OCI-LY1 (cell line): ENCODE measurements at regions not wholly inside any gene's neighbourhood (a gene's known extent, or its start where the extent isn't known, plus 50 kb on each side); places are given as distances from the start of the nearest gene placed in this dataset.

Source experiments
- H2AFZ ChIP-seq: fragments of 200-600 bp; sonication (generic), shearing (Covaris generic); 2 replicates; pipeline ENCODE4 v1.6.0; 2014; ENCODE audit warnings: antibody characterized with exemption, mild to moderate bottlenecking, low read length
- H3F3A ChIP-seq: fragments of 200-600 bp; sonication (generic), shearing (Covaris generic); 2 replicates; pipeline ENCODE4 v1.6.0; 2014; ENCODE audit warnings: mild to moderate bottlenecking, antibody characterized with exemption, low read length, moderate library complexity; ENCODE audit not compliant: insufficient read depth
- H3K27ac ChIP-seq: fragments of 200-600 bp; sonication (generic); 2 replicates; pipeline ENCODE4 v1.5.1; 2014; ENCODE audit warnings: low read length, mixed run types, mild to moderate bottlenecking, low read depth; ENCODE audit not compliant: poor library complexity, severe bottlenecking
- H3K27me3 ChIP-seq: fragments of 200-600 bp; sonication (generic); 2 replicates; pipeline ENCODE4 v1.6.0; 2014; ENCODE audit warnings: antibody characterized with exemption, mild to moderate bottlenecking, low read length, moderate library complexity; ENCODE audit not compliant: insufficient read depth
- H3K36me3 ChIP-seq: fragments of 200-600 bp; sonication (generic); 2 replicates; pipeline ENCODE4 v1.6.1; 2014; ENCODE audit warnings: mild to moderate bottlenecking, antibody characterized with exemption, low read length, moderate library complexity, mixed read lengths; ENCODE audit not compliant: insufficient read depth
- H3K4me1 ChIP-seq: fragments of 200-600 bp; sonication (generic); 2 replicates; pipeline ENCODE4 v1.5.1; 2014; ENCODE audit warnings: mild to moderate bottlenecking, low read length, moderate library complexity; ENCODE audit not compliant: insufficient read depth, severe bottlenecking
- H3K4me2 ChIP-seq: fragments of 200-600 bp; sonication (generic), shearing (Covaris generic); 2 replicates; pipeline ENCODE4 v1.6.1; 2014; ENCODE audit warnings: low read length
- H3K4me3 ChIP-seq: fragments of 200-600 bp; sonication (generic); 2 replicates; pipeline ENCODE4 v1.5.1; 2014; ENCODE audit warnings: low read length, low read depth, mild to moderate bottlenecking, mixed read lengths; ENCODE audit not compliant: poor library complexity, severe bottlenecking
- H3K79me2 ChIP-seq: fragments of 200-600 bp; shearing (Covaris generic); 2 replicates; pipeline ENCODE4 v1.6.1; 2016; ENCODE audit warnings: mixed run types, low read length, mixed read lengths; ENCODE audit not compliant: insufficient read depth
- H3K9ac ChIP-seq: fragments of 200-600 bp; sonication (generic), shearing (Covaris generic); 2 replicates; pipeline ENCODE4 v1.6.1; 2014; ENCODE audit warnings: mild to moderate bottlenecking, low read length, mixed read lengths
- H3K9me2 ChIP-seq: fragments of 200-600 bp; sonication (generic), shearing (Covaris generic); 2 replicates; pipeline ENCODE4 v1.6.1; 2014; ENCODE audit warnings: low read depth, mild to moderate bottlenecking, low read length, mixed read lengths
- H3K9me3 ChIP-seq: fragments of 200-600 bp; shearing (Covaris generic); 2 replicates; pipeline ENCODE4 v1.6.1; 2014; ENCODE audit warnings: low read length, mixed read lengths
- H4K20me1 ChIP-seq: fragments of 200-600 bp; sonication (generic), shearing (Covaris generic); 2 replicates; pipeline ENCODE4 v1.6.0; 2016; ENCODE audit warnings: mild to moderate bottlenecking, low read length; ENCODE audit not compliant: insufficient read depth
- CTCF ChIP-seq: fragments of 200-600 bp; sonication (generic), shearing (Covaris generic); IDR thresholded peaks from 2 replicates; pipeline ENCODE4 v1.5.1; 2017; ENCODE audit warnings: mild to moderate bottlenecking, antibody characterized with exemption, low read length, moderate library complexity, mixed read lengths
- EZH2 ChIP-seq: fragments of 200-600 bp; sonication (generic), shearing (Covaris generic); IDR thresholded peaks from 2 replicates; pipeline ENCODE4 v1.8.0; 2017; ENCODE audit warnings: borderline replicate concordance, mixed run types, mild to moderate bottlenecking, antibody characterized with exemption, low read length, moderate library complexity, mixed read lengths

- H3K36me3 ChIP-seq: no peaks in the 10 kb centered on the region
- H2AFZ ChIP-seq: no peak overlapping the region
- H3K9me3 ChIP-seq: no peaks in the 10 kb centered on the region
- no peaks in the 10 kb centered on the region for H3K9me2 ChIP-seq
- no peaks in the 10 kb centered on the region for H3K27me3 ChIP-seq
- TF ChIP-seq EZH2 (no peak), CTCF (no peak)
- H3K4me3 ChIP-seq: no peak overlapping the region
- H3K4me2 ChIP-seq: no peak overlapping the region
- no peak overlapping the region for H3K27ac ChIP-seq
- no peak overlapping the region for H3K9ac ChIP-seq
- no peaks in the 10 kb centered on the region for H3F3A ChIP-seq
- H4K20me1 ChIP-seq: no peaks in the 10 kb centered on the region
- H3K79me2 ChIP-seq: no peaks in the 10 kb centered on the region
- H3K4me1 ChIP-seq: no peaks in the 10 kb centered on the region
Observed at GRCh38 chr9:78103971-78104433, 72.4 kb upstream of the GNAQ start.

DNA sequence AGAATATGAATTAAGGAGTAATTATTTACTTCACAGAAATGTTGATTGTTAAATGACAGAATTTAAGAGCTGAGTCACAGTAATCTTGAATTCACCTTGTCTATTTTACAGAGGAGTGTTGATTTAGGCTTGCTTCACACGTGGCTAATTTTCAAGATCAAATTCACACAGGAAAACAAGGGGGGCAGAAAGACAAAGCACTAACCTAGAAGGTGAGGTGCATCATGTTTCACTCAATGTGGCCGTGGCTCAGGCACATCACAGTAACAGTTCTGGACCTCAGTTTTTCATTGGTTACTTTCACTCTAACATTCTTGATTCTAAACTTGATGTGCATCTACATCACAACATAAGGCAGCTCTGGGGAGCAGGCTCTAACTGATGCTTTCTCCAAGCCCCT lies 69.6 kb upstream of the GNAQ start:
- Histone ChIP-seq H3K9me3 (no peaks in the 10 kb centered on the region), H3K9me2 (no peaks in the 10 kb centered on the region), H3K27ac (no peak overlapping the region), H3K4me1 (no peaks in the 10 kb centered on the region), H3K4me2 (no peak overlapping the region), H3F3A (no peaks in the 10 kb centered on the region), H3K4me3 (no peak overlapping the region), H4K20me1 (no peaks in the 10 kb centered on the region), H3K27me3 (no peaks in the 10 kb centered on the region), H3K79me2 (no peaks in the 10 kb centered on the region), H2AFZ (no peak overlapping the region), H3K9ac (no peak overlapping the region), H3K36me3 (no peaks in the 10 kb centered on the region)
- TF ChIP-seq EZH2: no peak
- TF ChIP-seq CTCF: no peak

- Histone ChIP-seq H3F3A (no peaks in the 10 kb centered on the region), H3K4me3 (no peak overlapping the region), H3K27me3 (0 out of 2 replicates have a peak, but pooled peaks cover 3% of the 10 kb centered on the region), H3K4me1 (no peaks in the 10 kb centered on the region), H3K4me2 (no peak overlapping the region), H3K36me3 (no peaks in the 10 kb centered on the region), H3K9me3 (no peaks in the 10 kb centered on the region), H3K27ac (no peak overlapping the region), H3K9me2 (no peaks in the 10 kb centered on the region), H3K9ac (no peak overlapping the region), H4K20me1 (no peaks in the 10 kb centered on the region), H3K79me2 (no peaks in the 10 kb centered on the region), H2AFZ (no peak overlapping the region)
- TF ChIP-seq EZH2 (no peak), CTCF (no peak)
Observed at GRCh38 chr9:78097541-78097940, 65.9 kb upstream of the GNAQ start.
